ENCODE measurements at regions not wholly inside any gene's neighbourhood (a gene's known extent, or its start where the extent isn't known, plus 50 kb on each side); places are given as distances from the start of the nearest gene placed in this dataset.

- 81 to 90% methylated on average over 6 of the region's 6 CpGs for WGBS, 2 donors
- DNase-seq, result no peak
- Histone ChIP-seq H3K36me3 (no peaks in the 10 kb centered on the region), H3K27ac (no peak overlapping the region), H3K27me3 (no peaks in the 10 kb centered on the region), H3K4me1 (no peaks in the 10 kb centered on the region), H3K9me3 (no peaks in the 10 kb centered on the region), H3K4me3 (replicated peaks in 1 of 3) (no peak overlapping the region)
- intact Hi-C loops (cut with DNase I), result no loop called here
- TF ChIP-seq CTCF (IDR thresholded peaks at IDR 0.05) (no peak), POLR2A (IDR thresholded peaks at IDR 0.05) (no peak)
Observed at GRCh38 chr16:26335236-26335853, 643.6 kb downstream of the HS3ST4 start.

DNA sequence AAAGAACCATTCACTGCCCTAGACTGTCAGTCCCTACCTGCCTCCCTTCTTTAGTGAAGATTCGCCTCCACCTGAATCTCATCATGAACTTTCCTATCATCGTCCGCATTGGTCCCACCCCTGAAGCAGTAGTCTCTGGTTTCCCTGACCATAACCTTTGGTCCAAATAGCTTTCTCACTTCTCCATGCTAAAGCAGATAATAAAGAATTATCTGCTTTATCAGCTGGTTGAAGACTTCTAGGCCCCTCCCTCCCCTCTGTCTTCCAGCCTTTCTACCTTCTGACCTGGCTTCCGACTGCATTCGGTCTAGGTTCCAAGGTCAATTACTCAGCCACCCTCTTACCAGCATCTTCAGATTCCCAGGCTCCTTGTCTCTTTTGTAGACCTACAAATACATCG lies 650.9 kb downstream of the HS3ST4 start:
- WGBS, 2 donors, result 89 to 93% methylated on average over 6 of the region's 6 CpGs
- intact Hi-C loops (cut with DNase I), result no loop called here

DNA sequence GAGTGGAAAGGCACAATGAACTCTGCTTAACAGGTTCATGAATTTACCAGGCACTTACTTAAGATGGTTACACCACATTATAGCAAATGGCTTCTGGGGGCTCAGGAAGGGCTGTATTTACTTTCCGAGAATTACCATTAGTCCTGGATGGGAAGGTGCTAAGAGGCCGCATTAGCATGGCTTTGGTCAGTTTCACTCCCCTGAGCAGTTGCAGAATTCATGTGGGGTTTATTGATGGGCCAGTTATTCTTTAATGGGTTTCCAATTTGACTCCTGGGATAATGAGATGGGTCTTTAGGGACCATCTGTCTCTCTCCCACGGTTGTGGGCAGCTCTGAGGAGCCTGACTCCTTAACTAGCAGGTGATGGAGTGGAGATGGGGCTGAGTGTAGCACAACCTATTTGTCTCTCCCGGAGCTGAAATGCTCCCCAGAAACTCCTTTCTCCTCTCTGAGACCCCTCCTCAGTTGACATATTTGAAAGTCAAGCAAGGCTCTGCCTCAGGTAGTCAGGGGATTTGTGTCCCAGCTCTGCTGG lies 652.5 kb downstream of the HS3ST4 start:
- intact Hi-C loops (cut with DNase I), result no loop called here
- H3K9me3 ChIP-seq, result no peaks in the 10 kb centered on the region
- no peaks in the 10 kb centered on the region for H3K36me3 ChIP-seq
- H3K4me1 ChIP-seq, result no peaks in the 10 kb centered on the region
- H3K4me3 ChIP-seq (replicated peaks in 1 of 3), result no peak overlapping the region
- H3K27me3 ChIP-seq, result no peaks in the 10 kb centered on the region
- TF ChIP-seq POLR2A (IDR thresholded peaks at IDR 0.05), result no peak
- TF ChIP-seq CTCF (IDR thresholded peaks at IDR 0.05), result no peak
- DNase-seq, result no peak
- WGBS, 2 donors, result 43 to 51% methylated on average over 4 of the region's 4 CpGs
- H3K27ac ChIP-seq, result no peak overlapping the region

More for the DNA sequence above, 650.9 kb downstream of the HS3ST4 start:
- Histone ChIP-seq H3K9me3 (no peaks in the 10 kb centered on the region), H3K27ac (no peak overlapping the region), H3K27me3 (no peaks in the 10 kb centered on the region), H3K36me3 (no peaks in the 10 kb centered on the region), H3K4me1 (no peaks in the 10 kb centered on the region), H3K4me3 (replicated peaks in 1 of 3) (no peak overlapping the region)
- TF ChIP-seq POLR2A (IDR thresholded peaks at IDR 0.05) (no peak), CTCF (IDR thresholded peaks at IDR 0.05) (no peak)
- DNase-seq, result no peak

GRCh38 chr16:26344976-26345375 lies 653.2 kb downstream of the HS3ST4 start:
- no peak overlapping the region for H3K27ac ChIP-seq
- no peaks in the 10 kb centered on the region for H3K36me3 ChIP-seq
- H3K4me3 ChIP-seq (replicated peaks in 1 of 3), result no peak overlapping the region
- H3K9me3 ChIP-seq, result no peaks in the 10 kb centered on the region
- intact Hi-C loops (cut with DNase I), result no loop called here
- DNase-seq, result no peak
- H3K4me1 ChIP-seq, result no peaks in the 10 kb centered on the region
- WGBS, 2 donors, result 79 to 83% methylated on average over 5 of the region's 5 CpGs
- H3K27me3 ChIP-seq, result no peaks in the 10 kb centered on the region
- TF ChIP-seq CTCF (IDR thresholded peaks at IDR 0.05) (no peak), POLR2A (IDR thresholded peaks at IDR 0.05) (no peak)

- Histone ChIP-seq H3K27ac (no peak overlapping the region), H3K4me1 (no peaks in the 10 kb centered on the region), H3K9me3 (no peaks in the 10 kb centered on the region), H3K4me3 (replicated peaks in 1 of 3) (no peak overlapping the region), H3K27me3 (no peaks in the 10 kb centered on the region), H3K36me3 (no peaks in the 10 kb centered on the region)
- WGBS, 2 donors, result 66 to 82% methylated on average over 4 of the region's 4 CpGs
- intact Hi-C loops (cut with DNase I), result no loop called here
- TF ChIP-seq POLR2A (IDR thresholded peaks at IDR 0.05) (no peak), CTCF (IDR thresholded peaks at IDR 0.05) (no peak)
- DNase-seq, result no peak
Observed at GRCh38 chr16:26345966-26346365, 654.2 kb downstream of the HS3ST4 start.
